ENCODE measurements at regions not wholly inside any gene's neighbourhood (a gene's known extent, or its start where the extent isn't known, plus 50 kb on each side); places are given as distances from the start of the nearest gene placed in this dataset.

DNA sequence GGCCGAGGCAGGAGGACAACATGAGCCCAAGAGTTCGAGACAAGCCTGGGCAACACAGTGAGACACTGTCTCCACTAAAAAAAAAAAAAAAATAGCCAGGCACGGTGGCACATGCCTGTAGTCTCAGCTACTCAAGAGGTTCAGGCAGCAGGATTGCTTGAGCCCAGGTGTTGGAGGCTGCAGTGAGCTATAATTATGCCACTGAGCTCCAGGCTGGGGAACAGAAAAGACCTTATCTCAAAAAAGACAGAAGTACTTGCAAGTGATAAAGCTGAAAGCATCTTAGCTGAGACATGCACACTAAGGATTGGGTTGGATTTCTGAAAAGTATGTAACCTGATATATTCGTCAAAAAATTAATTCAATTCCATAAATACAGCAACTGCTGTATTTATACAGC is 68.4 kb downstream of the PPP1R3C start:
- no peak for TF ChIP-seq POLR2AphosphoS5 (IDR thresholded peaks at IDR 0.05; ENCODE audit: insufficient read depth, low read depth, low read length)
- no peak for TF ChIP-seq EZH2 (IDR thresholded peaks at IDR 0.05; ENCODE audit: borderline replicate concordance, low read depth, low read length, severe bottlenecking)
- TF ChIP-seq, protein P1, sequence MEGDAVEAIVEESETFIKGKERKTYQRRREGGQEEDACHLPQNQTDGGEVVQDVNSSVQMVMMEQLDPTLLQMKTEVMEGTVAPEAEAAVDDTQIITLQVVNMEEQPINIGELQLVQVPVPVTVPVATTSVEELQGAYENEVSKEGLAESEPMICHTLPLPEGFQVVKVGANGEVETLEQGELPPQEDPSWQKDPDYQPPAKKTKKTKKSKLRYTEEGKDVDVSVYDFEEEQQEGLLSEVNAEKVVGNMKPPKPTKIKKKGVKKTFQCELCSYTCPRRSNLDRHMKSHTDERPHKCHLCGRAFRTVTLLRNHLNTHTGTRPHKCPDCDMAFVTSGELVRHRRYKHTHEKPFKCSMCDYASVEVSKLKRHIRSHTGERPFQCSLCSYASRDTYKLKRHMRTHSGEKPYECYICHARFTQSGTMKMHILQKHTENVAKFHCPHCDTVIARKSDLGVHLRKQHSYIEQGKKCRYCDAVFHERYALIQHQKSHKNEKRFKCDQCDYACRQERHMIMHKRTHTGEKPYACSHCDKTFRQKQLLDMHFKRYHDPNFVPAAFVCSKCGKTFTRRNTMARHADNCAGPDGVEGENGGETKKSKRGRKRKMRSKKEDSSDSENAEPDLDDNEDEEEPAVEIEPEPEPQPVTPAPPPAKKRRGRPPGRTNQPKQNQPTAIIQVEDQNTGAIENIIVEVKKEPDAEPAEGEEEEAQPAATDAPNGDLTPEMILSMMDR (IDR thresholded peaks at IDR 0.05; ENCODE audit: extremely low read depth in 1 of 2, insufficient read depth in 1 of 2, low read depth in 1 of 2, low read length in 2 of 2), result no peak
- no peak for TF ChIP-seq MYC (IDR thresholded peaks at IDR 0.05; ENCODE audit: low read depth, low read length)
- TF ChIP-seq GATA2 (IDR thresholded peaks at IDR 0.05; ENCODE audit: insufficient read depth, insufficient read length, low read depth, low read length), result no peak
- no peak for TF ChIP-seq POLR2A (IDR thresholded peaks at IDR 0.05; ENCODE audit: low read depth, low read length)
- TF ChIP-seq MAX (IDR thresholded peaks at IDR 0.05; ENCODE audit: insufficient read depth, insufficient read length), result no peak
- peaks cover 7% of the 10 kb centered on the region in 2 experiments for H3K27me3 ChIP-seq (ENCODE audit: control insufficient read depth in 2 of 2, insufficient read depth in 2 of 2, low read length in 2 of 2)
- intact Hi-C loops (cut with micrococcal nuclease) (no loop called here), dilution Hi-C loops (cut with MboI; ENCODE audit: extremely low pct_ligation_motif_present, low sequenced_read_pairs) (no loop called here)
- ChIA-PET POLR2A (no interaction called here), CTCF (interaction anchor here (1.3 to 3.8 kb wide), 2 partner anchors 71 to 266 kb away, joined by 3 to 14 read pairs; no protein-coding TSS in a partner anchor)
- H3K4me2 ChIP-seq (ENCODE audit: insufficient read depth, low read length), result no peak overlapping the region
- FAIRE-seq, result no peak
- H3K9ac ChIP-seq (replicated peaks; ENCODE audit: extremely low read depth, insufficient read depth, low read length), result no peak overlapping the region
- no TSS peak for BruUV-seq (replicated peaks)
- H3K4me3 ChIP-seq (replicated peaks in 1 of 3; ENCODE audit: insufficient read depth in 1 of 3, low read depth in 1 of 3, low read length in 3 of 3), result no peak overlapping the region
- no peaks in the 10 kb centered on the region for H3K36me3 ChIP-seq (ENCODE audit: control insufficient read depth in 2 of 2, extremely low read depth in 1 of 2, insufficient read depth in 2 of 2, low read length in 2 of 2)
- H3K27ac ChIP-seq (ENCODE audit: insufficient read depth, low read depth, low read length), result no peak overlapping the region
- no peak for DNase-seq (ENCODE audit: low read depth, low spot score)
- H3K9me1 ChIP-seq (replicated peaks; ENCODE audit: control insufficient read depth, extremely low read depth, insufficient read depth, low read length), result no peaks in the 10 kb centered on the region
- no peaks in the 10 kb centered on the region for H4K20me1 ChIP-seq (replicated peaks; ENCODE audit: control insufficient read depth, extremely low read depth, insufficient read depth, low read length)
- H3K9me3 ChIP-seq (replicated peaks; ENCODE audit: control insufficient read depth, insufficient read depth, low read length), result no peaks in the 10 kb centered on the region
- no peaks in the 10 kb centered on the region for H3K79me2 ChIP-seq (ENCODE audit: control insufficient read depth, insufficient read depth, low read length)
- no peak overlapping the region for H2AFZ ChIP-seq (ENCODE audit: low read depth, low read length)
- H3K4me1 ChIP-seq (ENCODE audit: control insufficient read depth, extremely low read depth, insufficient read depth, low read length), result no peaks in the 10 kb centered on the region
